CMK (cell line): ENCODE measurements at regions not wholly inside any gene's neighbourhood (a gene's known extent, or its start where the extent isn't known, plus 50 kb on each side); places are given as distances from the start of the nearest gene placed in this dataset.

Source experiments
- DNase-seq: peaks from one replicate; pipeline ENCODE4 v3.0.0-alpha.2; 2010; ENCODE audit warnings: low read depth

DNA sequence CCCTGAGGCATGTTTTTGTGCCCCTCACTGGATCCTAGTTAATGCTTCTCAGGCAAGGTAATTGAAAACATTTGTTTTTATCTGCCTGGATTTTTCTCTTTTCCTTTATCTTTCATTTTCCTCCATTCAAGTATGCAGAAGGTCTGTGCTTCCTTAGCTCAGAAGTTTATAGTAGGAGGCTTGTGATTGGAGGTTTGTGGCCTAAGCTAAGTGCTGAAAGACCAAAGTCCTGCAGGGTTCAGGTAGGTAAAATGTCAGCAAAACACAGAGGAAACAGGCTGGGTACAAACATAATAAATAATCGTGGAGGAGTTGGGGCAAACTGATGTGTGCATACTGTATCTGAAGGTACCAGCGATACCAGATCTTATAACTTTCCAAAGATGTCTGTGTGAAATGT lies 230.9 kb upstream of the KLF4 start:
- no peak for DNase-seq

DNA sequence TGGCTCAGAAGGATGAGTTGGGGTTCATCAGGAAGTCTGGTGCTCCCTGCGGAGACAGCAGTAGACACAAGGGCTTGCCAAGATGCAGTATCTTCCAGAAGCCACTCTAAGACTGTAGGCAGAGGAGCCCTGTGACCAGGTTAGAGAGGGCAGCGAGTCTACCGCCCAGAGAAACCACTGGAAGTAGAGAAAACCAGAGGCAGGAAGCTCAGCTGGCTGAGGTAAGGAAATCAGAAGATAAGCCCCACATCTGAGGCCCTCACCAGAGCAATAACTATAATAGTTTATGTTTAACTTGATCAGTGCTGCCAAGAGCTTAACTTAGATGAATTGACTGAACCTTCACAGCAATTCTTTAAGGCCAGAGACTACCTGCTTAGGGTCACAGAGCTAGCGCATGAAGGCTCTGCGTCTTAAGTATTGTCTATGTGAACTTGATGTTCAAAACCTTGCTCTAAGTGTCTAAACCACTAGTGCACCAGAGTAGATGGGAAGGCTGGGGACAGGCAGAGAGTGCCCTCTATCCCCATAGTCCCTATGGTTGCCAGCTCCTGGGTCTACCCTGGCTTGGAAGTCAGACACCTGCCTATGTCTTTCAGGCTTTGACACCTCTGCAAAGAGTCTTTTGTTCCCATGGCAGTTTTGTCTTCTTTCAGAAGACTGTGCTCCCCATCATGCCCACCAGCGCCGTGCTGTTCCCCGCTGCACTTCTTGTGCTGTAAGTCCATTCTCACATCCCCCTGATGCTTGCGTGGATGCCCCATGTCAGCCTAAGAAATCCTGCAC lies 228.2 kb upstream of the KLF4 start:
- DNase-seq = no peak

DNA sequence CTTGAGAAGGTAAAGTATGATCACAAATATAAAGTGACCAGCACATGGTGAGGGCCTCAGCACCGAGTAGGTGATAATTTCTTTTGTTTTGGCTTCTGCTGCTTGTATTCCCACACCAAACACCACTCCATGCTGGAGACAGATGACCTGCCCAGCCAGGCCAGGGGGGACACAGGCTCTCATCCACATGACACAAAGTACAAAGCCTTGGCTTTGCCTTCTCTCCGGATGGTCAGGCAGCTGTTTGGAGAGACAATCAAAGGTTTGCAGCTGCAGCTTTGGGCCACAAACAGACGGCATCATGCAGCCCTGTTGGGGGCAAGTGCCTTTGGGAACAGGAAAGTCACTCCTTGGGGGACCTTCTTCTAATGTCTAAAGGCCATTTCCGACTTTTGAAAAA lies 226.2 kb upstream of the KLF4 start:
- DNase-seq = no peak

DNA sequence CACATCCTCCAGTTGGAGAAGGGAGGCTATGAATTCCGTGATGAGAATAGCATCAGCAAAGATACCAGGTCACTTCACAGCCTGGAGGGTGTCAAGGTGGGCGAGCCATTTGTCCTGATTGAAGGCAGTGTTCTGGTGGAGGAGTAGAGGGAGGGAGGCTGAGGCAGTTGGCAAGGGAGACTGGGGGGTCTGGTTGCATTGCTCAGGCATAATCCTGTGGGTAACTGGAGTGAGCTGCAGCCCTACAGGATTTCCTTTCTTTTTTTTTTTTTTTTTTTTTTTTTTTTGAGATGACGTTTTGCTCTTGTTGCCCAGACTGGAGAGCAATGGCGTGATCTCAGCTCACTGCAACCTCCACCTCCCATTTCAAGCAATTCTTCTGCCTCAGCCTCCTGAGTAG lies 223.9 kb upstream of the KLF4 start:
- no peak for DNase-seq

DNA sequence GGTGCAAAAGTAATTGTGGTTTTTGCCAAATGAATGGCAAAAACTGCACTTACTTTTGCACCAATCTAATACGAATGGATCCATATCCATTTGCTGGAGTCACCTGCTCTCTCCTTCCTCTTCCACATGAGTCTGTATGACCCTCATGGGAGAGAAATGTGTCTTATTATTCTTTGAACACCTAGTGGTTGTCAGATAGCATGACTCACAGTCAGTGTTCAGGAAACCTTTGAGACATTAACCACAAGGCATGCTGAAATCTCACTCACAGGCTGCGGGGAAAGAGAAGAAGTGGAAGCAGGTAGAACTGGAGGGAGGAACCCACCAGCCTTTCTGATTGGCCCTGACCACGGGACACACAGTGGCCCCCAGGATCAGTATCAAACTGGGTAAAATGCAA lies 222.8 kb upstream of the KLF4 start:
- DNase-seq = no peak

DNA sequence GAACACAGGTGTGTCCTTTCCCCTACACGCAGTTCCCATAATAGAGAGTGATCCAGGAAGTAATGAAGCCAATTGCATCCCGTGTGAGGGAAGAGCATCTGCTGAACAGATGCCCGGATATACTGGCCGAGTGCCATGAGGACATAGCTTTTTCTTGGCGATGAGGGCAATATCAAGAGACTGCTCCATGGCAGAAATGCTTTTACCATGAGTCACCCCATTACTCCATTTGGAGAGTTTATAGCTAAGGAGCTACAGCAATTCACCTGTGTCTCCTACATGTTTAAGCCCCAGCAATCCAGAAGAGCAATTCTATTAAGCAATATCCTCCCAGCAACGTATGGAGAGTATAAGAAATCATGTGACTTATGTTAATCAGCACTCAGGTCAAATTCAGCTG lies 222.0 kb upstream of the KLF4 start:
- no peak for DNase-seq

DNA sequence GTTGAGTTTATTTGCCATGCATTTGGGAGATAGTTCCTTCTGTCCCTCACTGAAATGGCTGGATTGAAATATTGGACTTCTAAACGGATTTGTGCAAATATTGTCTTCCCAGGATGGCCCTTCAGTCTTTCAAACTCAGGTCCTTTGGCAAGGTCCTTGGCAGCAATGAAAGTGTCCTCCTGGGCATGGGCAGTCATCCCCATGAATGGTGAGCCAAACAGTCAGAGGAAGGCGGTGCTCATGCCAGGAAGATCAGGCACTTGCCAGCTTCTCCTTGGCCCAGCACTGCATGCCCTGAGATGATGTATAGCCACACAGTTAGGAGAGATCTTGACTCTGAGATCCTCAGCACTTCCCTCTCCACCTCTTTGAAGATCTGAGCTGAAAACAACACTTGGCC lies 221.4 kb upstream of the KLF4 start:
- no peak for DNase-seq

DNA sequence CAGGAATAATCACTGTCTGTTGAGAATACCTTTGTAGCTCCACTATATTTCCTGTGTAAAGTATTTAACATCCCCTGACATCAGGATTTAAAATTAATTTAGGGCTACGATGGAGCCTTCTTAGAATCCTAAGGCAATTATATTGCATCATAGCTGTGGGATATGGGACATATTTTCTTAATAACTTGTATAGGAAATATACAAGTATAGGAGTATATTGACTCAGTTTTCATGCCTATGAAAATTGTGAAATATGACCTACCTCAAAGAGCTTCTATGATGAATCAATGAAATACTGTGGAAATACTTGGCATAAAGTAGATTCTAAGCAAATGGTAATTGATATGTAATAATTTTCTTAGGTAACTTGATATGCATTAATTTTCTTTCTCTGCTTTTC lies 221.0 kb upstream of the KLF4 start:
- DNase-seq = no peak

DNA sequence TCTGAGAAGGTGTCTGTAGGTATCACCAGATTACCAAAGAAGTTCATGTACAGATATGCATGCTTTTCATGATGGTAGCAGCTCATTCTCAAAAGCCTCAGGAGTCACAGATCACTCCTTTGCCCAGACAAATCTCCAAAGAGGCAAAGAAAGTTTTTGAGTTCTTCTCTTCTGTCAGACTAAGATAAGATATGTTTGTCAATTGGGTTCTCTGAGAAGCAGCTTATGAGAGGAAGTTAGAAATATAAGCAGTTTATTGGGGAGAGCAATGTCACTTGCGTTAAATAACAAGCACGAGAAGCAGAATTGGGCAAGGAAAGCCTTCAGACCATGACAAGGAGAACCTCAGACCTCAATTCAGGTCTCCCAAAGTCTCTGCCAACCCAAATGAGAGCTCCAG lies 219.2 kb upstream of the KLF4 start:
- no peak for DNase-seq

DNA sequence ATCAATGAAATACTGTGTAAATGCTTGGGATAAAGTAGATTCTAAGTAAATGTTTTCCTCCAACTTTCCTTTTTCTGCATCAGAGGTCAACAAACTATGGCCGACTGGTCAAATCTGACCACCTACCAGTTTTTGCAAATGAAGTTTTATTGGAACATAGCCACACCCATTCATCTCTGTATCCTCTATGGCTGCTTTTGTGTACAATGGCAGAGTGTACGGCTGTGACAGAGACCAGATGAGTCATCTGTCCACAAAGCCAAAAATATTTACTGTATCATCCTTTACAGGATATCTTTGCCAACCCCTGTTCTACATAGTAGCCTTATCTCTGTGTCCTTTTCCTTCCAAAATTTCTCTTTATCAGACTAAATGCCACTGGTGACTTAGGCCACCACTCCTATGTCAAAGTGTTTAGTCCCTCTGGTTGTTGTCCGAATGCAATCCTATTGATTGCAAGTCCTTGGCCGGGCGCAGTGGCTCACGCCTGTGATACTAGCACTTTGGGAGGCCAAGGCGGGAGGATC lies 218.4 kb upstream of the KLF4 start:
- DNase-seq = no peak

DNA sequence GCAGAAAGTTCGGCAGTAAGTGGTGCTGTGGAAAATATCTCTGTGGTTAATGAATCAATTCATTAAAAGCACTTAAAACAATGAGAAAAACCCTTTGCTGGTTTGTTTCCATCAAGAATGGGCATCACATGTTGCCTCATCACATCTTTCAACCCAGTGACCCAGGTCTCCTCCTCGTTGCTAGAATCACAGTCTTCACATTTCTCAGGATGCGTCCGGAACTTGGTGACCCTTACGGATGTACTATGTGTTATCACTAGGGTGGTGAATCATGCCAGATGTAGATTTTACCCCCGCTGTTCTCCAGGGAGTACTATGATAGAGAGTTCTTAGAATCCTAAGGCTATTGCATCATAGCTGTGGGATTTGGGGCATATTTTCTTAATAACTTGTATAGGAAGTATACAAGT lies 217.9 kb upstream of the KLF4 start:
- DNase-seq = no peak

DNA sequence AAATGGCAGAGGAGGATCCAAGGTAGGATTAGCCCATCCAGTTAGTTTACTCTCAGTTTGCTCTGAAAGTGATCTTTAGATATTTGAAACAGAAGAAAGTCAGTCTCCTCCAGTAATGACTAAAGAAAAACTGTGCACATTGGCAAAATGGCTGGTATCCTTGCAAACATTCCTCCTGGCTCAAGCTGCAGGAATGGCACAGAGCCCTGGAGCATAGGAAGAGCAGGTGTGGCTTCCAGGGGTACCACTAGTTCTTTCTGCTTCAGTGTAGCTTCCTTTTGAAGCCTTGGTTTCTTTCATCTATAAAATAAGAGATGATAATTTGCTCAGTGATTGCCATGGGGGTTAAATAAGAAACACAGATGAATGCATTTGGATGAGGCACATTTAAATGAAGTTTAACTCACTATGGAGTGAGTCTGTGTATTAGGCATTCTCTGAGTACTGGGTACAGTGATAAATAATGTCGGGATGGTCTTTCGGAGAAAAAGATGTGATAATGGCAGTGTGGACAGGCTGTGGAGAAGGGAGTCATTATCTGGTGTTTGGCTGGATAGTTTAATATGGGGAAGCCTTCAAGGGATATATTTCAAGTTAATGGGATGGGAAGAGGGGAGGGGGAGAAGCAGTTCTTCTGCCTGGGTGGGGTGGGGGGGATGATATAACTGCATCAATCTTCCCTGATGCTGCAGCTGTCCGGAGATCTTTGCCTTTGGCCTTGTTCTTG lies 217.3 kb upstream of the KLF4 start:
- DNase-seq = no peak

DNA sequence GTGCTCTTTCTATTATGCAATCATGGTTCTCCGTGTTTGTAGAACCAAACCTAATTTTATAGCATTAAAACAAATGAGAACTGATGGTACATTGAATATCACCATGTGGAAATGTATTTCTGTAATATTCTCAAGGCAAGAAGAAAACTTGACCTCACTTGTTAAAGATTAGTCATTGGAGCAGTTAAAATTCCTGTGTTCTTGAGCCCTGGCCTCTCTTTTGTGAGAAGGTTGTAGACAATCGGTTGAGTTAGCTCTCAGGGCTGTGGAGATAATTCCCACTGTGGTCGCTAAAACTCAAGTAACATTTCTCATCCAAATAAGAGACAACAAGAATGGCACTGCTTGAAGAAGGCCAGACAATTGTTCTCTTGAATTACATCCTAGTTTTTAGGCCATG lies 216.0 kb upstream of the KLF4 start:
- no peak for DNase-seq

DNA sequence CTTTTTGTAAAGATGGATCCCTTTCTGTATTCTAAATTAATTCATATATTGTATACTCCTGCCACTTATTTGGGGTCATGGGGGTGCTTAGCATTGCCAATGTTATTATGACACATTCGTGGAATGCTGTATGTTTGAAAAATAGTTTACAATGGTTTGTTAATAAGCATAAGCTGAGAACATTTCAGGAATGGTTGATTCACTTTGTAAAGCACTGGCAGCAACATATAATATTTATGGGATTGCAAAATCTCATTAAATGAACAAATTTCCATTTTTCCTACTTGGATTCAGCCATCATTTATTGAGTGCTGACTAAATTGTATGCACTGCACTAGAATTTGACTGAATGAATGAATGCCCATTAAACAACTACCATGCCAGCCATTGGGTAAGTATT lies 215.2 kb upstream of the KLF4 start:
- no peak for DNase-seq

DNA sequence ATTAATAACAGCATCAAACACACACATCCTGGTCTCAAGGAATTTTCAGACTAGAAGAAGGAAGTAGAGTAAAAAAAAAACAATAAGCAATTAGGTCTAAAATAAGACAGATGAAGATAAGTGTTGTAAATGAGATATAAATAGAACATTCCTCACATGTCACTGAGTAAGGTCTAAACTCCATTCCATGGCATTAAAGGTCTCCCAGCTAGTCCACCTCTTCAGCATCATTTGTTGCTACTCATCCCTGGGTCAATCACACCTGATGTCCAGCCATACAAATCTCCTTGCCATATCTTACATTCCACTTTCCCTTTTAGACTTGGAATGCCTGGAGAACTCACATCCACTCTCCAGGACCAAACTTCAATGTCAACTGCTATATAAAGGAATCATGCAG lies 214.1 kb upstream of the KLF4 start:
- DNase-seq = no peak

DNA sequence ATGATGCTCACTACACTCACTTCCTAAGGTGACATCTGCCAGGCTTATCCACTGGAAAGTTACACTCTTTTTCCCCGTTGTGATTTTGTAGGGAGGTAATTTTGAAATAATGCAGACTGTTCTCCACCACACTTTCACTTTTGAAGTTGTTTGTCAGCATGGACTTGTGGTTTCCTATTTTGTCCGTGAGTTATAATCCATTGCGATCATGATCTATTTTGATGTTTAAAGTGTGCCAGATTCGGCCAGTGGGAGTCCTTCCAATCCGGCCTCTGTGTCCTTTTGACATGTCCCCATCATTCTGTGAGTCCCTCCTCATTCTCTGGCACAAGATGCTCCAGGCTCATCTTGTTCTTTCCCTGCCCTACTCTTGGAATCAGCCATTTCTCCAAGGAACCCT lies 211.3 kb upstream of the KLF4 start:
- DNase-seq = no peak

DNA sequence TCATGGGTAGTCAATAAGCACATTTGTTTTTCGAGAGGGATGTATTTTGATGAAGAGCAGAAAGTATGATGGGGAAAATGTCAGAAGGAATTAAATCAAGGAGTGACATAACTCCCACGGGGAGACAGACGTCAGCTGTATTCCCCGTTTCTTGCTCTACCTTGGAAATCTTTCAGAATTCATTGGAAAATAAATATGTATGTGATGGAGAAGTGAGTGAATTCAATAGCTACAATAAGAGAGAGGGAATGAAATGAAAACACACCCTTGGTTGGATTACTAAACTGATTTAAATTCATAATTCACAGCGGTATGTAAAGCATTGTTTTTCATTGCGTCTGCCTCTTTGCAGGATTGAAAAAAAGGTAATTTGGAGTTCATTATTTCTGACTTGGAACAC lies 209.7 kb upstream of the KLF4 start:
- no peak for DNase-seq

DNA sequence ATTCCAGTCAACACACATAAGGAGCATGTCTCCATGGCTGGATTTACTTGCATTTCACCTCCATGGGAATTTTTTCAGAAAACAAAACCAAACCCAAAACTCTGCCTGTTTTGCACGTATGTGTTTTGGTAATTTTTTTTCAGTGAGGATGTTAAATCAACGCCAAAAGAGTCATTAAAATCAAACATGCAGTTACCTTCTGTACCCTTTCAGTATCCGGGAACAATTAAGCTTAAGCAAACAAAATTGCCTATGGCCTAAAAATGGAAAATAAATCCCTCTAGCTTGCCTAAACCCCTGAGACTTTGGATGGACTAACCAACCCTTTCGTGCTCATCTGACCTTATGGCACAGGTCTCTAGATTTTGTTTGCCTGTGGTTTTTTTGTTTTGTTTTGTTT lies 209.2 kb upstream of the KLF4 start:
- no peak for DNase-seq

DNA sequence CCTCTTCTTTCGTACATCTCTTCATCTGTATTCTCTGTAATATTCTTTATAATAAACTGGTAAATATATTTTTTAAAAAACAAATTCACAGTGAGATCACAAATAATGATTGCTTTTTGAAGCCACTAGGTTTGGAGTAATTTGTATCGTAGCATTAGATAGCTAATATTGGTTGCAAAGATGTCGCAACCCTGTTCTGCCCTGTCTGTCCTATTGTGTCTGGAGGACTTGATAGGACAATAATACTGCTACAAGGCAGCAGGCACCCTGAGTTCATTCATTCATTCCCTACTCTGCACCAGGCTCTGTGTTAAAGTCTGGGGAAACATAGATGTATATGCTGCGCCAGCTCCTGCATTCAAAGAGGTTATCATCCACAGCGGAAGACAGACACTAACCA lies 206.7 kb upstream of the KLF4 start:
- DNase-seq = no peak

DNA sequence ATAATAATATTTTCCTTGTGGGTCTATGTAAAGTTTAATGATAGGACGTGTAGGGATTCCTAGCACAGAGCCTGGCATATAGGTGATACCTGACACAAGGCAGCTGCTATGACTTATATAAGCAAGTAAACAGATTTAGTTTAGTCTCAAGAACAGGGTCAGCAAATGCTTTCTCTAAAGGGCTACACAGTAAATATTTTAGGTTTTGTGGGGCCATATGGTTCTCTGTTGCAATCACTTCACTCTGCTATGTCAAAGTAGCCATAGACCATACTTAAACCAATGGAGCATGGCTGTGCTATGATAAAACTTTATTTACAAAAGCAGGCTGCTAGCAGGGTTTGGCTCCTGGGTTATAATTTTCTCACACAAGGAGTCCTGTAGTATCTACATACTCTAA lies 204.8 kb upstream of the KLF4 start:
- no peak for DNase-seq

DNA sequence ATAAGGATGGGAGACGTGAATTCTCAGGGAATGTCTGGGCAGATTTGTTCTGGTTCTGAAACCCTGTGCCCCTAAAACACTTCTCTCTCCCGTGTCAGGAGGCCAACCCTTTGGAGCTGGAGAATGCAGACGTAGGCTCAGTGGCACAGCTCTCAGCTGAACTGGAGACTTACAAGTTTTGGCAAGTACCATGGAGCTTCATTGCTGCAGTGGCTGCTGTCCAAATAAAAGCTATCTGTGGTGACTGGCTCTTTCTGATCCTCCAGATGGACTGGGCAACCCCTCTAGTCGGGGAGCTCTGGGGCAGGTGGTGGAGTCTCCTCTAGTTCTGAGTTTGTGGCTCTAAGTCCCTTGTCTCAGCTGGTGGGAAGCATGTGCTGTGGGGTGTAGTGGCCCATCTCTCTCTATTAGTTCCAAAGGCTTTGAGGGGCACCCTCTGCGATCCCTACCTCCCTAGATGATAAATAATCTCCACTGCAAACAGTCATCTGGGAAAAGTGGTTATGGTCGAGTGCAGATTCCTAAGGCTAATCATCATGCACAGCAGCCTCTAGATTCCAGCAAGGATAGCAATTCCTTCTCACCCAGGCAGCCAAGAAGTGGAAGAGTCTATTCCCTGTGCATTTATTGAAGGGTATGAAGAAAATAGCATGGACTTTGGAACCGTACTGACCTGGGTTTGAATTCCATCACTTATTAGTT lies 204.2 kb upstream of the KLF4 start:
- DNase-seq = no peak

DNA sequence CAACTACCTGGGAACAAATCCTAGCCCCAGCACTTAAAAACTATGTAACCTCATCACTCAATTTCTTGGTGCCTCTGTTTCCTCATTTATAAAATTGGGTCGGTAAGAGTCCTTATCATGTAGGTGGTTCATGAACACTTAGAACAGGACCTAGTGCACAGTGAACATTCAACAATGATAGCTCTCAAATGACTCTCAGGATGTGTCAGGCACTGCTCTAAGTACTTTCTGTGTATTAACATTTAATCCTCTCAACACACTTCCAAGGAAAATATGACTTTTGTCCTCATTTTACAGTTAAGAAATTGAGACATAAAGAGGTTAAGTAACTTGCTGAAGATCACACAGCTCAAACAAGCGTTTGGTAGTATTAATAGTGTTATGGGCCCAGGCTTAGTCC lies 202.1 kb upstream of the KLF4 start:
- DNase-seq = no peak

DNA sequence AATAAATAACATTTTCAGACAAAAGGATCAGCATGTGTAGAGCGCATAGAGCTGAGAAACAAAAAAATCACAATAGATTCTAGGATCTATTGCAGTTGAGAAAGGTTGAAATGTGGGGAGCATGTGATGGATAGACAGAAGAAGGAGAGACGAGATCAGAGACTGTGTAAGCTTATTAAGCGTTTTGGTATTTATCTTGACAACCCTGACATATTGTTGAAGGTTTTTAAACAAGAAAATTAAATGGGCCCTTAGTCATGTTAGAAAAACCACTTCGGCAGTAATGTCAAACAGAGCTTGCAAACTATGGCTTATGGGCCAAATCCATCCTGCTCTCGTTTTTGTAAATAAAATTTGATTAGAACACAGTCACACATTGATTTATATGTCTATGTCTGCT lies 200.5 kb upstream of the KLF4 start:
- no peak for DNase-seq
